SU-DHL-6 (cell line): ENCODE measurements at regions not wholly inside any gene's neighbourhood (a gene's known extent, or its start where the extent isn't known, plus 50 kb on each side); places are given as distances from the start of the nearest gene placed in this dataset.

ENCODE experiments used
- H2AFZ ChIP-seq: fragments of 200-600 bp; sonication (generic); 2 replicates; pipeline ENCODE4 v1.6.1; 2014; ENCODE audit warnings: low read depth, mild to moderate bottlenecking, moderate library complexity, mixed read lengths, antibody characterized with exemption, low read length; ENCODE audit not compliant: severe bottlenecking
- H3F3A ChIP-seq: fragments of 200-600 bp; shearing (Covaris generic); 2 replicates; pipeline ENCODE4 v1.6.0; 2016; ENCODE audit warnings: antibody characterized with exemption, mild to moderate bottlenecking; ENCODE audit not compliant: insufficient read depth
- H3K27ac ChIP-seq: fragments of 200-600 bp; sonication (generic); 2 replicates; pipeline ENCODE4 v1.5.1; 2016; ENCODE audit warnings: low read depth, mild to moderate bottlenecking, low read length, moderate library complexity, mixed read lengths
- H3K27me3 ChIP-seq: fragments of 200-600 bp; sonication (generic), shearing (Covaris generic); 2 replicates; pipeline ENCODE4 v1.6.0; 2014; ENCODE audit warnings: mild to moderate bottlenecking, low read length
- H3K36me3 ChIP-seq: fragments of 200-600 bp; sonication (generic); 2 replicates; pipeline ENCODE4 v1.6.1; 2014; ENCODE audit warnings: mild to moderate bottlenecking, low read length, mixed read lengths
- H3K4me2 ChIP-seq: fragments of 300-600, 200-600 bp; shearing (Covaris generic), sonication (generic); 2 replicates; pipeline ENCODE4 v1.6.0; 2014; ENCODE audit warnings: low read length, low read depth, mild to moderate bottlenecking; ENCODE audit not compliant: poor library complexity, severe bottlenecking
- H3K4me3 ChIP-seq: fragments of 200-600 bp; sonication (generic); 2 replicates; pipeline ENCODE4 v1.5.1; 2014; ENCODE audit warnings: antibody characterized with exemption, low read length, mild to moderate bottlenecking, mixed read lengths; ENCODE audit not compliant: insufficient read depth, poor library complexity, severe bottlenecking
- H3K79me2 ChIP-seq: fragments of 200-600 bp; sonication (generic); 2 replicates; pipeline ENCODE4 v1.6.1; 2014; ENCODE audit warnings: mild to moderate bottlenecking, low read length, moderate library complexity; ENCODE audit not compliant: insufficient read depth
- H3K9ac ChIP-seq: fragments of 200-600 bp; sonication (generic); 2 replicates; pipeline ENCODE4 v1.7.0; 2014; ENCODE audit warnings: mild to moderate bottlenecking, low read length
- H3K9me2 ChIP-seq: fragments of 200-600 bp; sonication (generic); replicated peaks from 2 replicates; pipeline ENCODE4 v1.6.1; 2014; ENCODE audit warnings: low read length; ENCODE audit not compliant: insufficient read depth
- H3K9me3 ChIP-seq: fragments of 200-600 bp; sonication (generic); 2 replicates; pipeline ENCODE4 v1.6.1; 2014; ENCODE audit warnings: low read length, mixed read lengths; ENCODE audit not compliant: insufficient read depth
- H4K20me1 ChIP-seq: fragments of 200-600 bp; sonication (generic); 2 replicates; pipeline ENCODE4 v1.6.1; 2014; ENCODE audit warnings: low read depth, mild to moderate bottlenecking, antibody characterized with exemption, low read length, moderate library complexity, mixed read lengths
- EZH2phosphoT487 ChIP-seq: fragments of 200-600 bp; sonication (generic), shearing (Covaris generic); conservative IDR thresholded peaks from 2 replicates; pipeline ENCODE4 v1.6.1; 2018; ENCODE audit warnings: mild to moderate bottlenecking, antibody characterized with exemption, low read length, moderate library complexity, mixed read lengths
- TF ChIP-seq, protein P1 (sequence below): fragments of 200-600 bp; sonication (generic); IDR thresholded peaks from one replicate; pipeline ENCODE4 v1.5.1; 2017; ENCODE audit warnings: antibody characterized with exemption, mild to moderate bottlenecking, low read length, moderate library complexity; ENCODE audit not compliant: insufficient read depth, poor library complexity, severe bottlenecking

DNA sequence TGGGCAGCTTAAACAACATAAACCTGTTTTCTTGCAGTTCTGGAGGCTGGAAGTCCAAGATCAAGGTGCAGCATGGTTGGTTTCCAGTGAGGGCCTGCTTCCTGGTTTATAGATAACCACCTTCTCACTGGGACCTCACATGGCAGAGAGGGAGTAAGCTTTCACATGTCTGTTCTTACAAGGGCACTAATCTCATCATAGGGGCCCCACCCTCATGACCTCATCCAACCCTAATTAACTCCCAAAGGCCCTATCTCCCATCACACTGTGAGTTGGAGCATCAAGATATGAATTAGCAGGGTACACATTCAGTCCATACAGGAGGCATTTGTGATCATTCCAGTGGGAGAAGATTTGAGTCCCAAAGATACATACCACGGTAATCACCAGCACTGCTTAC lies 50.5 kb upstream of the GRIN2A start:
- no peaks in the 10 kb centered on the region for H3K9me2 ChIP-seq
- H3K4me2 ChIP-seq = no peak overlapping the region
- H4K20me1 ChIP-seq = no peaks in the 10 kb centered on the region
- H3K79me2 ChIP-seq = no peaks in the 10 kb centered on the region
- no peaks in the 10 kb centered on the region for H3K27me3 ChIP-seq
- no peak overlapping the region for H3K4me3 ChIP-seq
- no peak overlapping the region for H3K9ac ChIP-seq
- H3K36me3 ChIP-seq = no peaks in the 10 kb centered on the region
- no peak overlapping the region for H2AFZ ChIP-seq
- H3K27ac ChIP-seq = no peak overlapping the region
- TF ChIP-seq EZH2phosphoT487 = no peak
- TF ChIP-seq, protein P1, sequence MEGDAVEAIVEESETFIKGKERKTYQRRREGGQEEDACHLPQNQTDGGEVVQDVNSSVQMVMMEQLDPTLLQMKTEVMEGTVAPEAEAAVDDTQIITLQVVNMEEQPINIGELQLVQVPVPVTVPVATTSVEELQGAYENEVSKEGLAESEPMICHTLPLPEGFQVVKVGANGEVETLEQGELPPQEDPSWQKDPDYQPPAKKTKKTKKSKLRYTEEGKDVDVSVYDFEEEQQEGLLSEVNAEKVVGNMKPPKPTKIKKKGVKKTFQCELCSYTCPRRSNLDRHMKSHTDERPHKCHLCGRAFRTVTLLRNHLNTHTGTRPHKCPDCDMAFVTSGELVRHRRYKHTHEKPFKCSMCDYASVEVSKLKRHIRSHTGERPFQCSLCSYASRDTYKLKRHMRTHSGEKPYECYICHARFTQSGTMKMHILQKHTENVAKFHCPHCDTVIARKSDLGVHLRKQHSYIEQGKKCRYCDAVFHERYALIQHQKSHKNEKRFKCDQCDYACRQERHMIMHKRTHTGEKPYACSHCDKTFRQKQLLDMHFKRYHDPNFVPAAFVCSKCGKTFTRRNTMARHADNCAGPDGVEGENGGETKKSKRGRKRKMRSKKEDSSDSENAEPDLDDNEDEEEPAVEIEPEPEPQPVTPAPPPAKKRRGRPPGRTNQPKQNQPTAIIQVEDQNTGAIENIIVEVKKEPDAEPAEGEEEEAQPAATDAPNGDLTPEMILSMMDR = no peak
- H3K9me3 ChIP-seq = no peaks in the 10 kb centered on the region
- no peaks in the 10 kb centered on the region for H3F3A ChIP-seq

DNA sequence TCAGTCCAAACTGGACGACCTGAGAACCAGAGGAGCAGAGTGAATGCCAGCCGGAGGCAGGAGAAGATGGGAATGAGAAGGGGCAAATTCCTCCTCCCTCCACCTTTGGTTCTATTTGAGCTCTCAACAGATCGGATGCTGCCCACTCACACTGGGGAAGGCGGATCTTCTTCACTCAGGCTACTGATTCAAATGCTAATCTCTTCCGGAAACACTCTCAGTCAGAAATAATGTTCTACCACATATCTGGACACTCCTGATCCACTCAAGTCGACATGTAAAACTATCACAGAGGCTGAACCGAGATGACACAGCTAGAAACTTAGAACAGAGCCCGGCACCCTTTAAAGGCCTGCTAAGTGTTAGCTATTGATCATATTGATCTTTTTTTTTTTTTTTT lies 57.4 kb upstream of the GRIN2A start:
- H3K79me2 ChIP-seq = no peaks in the 10 kb centered on the region
- TF ChIP-seq, protein P1 = no peak
- no peak for TF ChIP-seq EZH2phosphoT487
- no peaks in the 10 kb centered on the region for H3K36me3 ChIP-seq
- no peak overlapping the region for H3K9ac ChIP-seq
- H3K27me3 ChIP-seq = no peaks in the 10 kb centered on the region
- no peaks in the 10 kb centered on the region for H3K9me3 ChIP-seq
- no peaks in the 10 kb centered on the region for H3F3A ChIP-seq
- no peak overlapping the region for H3K4me3 ChIP-seq
- H3K9me2 ChIP-seq = no peaks in the 10 kb centered on the region
- no peak overlapping the region for H2AFZ ChIP-seq
- H3K27ac ChIP-seq = no peak overlapping the region
- no peak overlapping the region for H3K4me2 ChIP-seq
- H4K20me1 ChIP-seq = no peaks in the 10 kb centered on the region

DNA sequence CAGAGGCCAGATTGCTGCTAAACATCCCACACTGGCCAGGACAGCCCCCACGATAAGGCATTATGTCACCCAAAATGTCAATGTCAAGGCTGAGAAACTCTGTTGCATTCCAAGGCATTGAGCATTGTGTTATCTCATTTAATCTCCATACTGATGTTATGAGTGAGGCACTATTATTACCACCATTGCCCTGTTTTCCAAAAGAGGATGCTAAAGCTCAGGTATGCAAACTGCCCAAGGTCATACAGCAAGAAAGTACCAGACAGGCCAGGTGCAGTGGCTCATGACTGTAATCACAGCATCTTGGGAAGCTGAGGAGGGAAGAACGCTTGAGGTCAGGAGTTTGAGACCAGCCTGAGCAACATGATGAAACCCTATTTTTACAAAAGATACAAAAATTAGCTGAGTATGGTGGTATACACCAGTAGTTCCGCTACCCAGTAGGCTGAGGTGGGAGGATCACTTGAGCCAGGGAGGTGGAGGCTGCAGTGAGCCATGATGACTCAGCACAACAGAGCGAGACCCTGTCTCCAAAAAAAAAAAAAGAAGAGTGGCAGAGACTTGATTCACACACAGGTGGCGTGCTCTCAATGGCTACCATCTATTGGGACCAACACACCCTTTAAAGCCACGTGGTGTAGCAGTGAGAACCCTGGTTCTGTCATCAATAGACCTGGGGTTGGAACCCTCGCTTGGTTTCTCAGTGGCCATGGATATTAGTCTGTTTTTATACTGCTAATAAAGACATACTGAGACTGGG lies 58.8 kb upstream of the GRIN2A start:
- no peaks in the 10 kb centered on the region for H3K36me3 ChIP-seq

More for the DNA sequence above, 58.8 kb upstream of the GRIN2A start:
- Histone ChIP-seq H3K79me2 (no peaks in the 10 kb centered on the region), H2AFZ (no peak overlapping the region), H3K9ac (no peak overlapping the region), H3K27ac (no peak overlapping the region), H3F3A (no peaks in the 10 kb centered on the region), H3K27me3 (no peaks in the 10 kb centered on the region), H3K9me3 (no peaks in the 10 kb centered on the region), H3K4me2 (no peak overlapping the region), H3K9me2 (no peaks in the 10 kb centered on the region), H4K20me1 (no peaks in the 10 kb centered on the region), H3K4me3 (no peak overlapping the region)
- TF ChIP-seq, protein P1 = no peak
- TF ChIP-seq EZH2phosphoT487 = no peak
